C4-2B (cell line): ENCODE measurements at regions not wholly inside any gene's neighbourhood (a gene's known extent, or its start where the extent isn't known, plus 50 kb on each side); places are given as distances from the start of the nearest gene placed in this dataset.

Experiments used
- H3K27ac ChIP-seq: fragments of 450-650 bp; 2 replicates; pipeline ENCODE4 v1.5.1; 2017
- ZFX ChIP-seq: fragments of 450-650 bp; IDR thresholded peaks from 2 replicates; pipeline ENCODE4 v1.6.1; 2017
- TF ChIP-seq, protein P1 (sequence below): fragments of 450-650 bp; conservative IDR thresholded peaks from 2 replicates; pipeline ENCODE4 v1.5.1; 2017; ENCODE audit warnings: mild to moderate bottlenecking

DNA sequence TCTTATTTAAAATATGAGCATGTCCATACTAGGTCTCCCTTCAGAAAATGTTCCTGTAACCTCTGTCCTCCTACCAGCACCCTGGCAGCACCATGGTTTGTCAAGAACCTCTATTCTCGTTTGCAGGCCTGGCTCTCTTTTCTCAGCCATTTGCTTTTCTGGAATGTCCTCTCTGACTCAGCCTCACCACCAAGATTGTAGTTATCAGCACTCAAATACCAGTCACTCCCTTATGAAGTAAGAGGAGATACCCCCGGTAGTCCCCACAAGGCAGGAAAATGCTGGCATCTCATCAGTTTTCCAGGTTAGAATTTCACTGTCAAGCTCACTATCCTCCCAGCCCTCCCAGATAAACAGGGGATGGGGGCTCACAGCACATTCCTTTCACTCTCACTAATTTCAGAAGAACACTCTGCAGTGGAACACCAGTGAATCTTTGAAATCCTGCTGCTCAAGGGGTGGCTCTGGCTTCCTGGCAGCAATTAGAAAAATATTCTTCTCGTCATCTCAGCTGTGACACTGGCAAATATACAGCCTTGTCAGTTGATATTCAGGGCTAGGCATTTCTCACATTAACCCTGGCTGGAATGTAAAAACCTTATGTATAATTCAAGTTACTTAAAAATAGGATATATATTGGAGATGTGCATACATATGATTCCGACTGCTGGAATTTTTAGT lies 129.2 kb downstream of the TBX18 start:
- H3K27ac ChIP-seq = no peak overlapping the region
- TF ChIP-seq, protein P1, sequence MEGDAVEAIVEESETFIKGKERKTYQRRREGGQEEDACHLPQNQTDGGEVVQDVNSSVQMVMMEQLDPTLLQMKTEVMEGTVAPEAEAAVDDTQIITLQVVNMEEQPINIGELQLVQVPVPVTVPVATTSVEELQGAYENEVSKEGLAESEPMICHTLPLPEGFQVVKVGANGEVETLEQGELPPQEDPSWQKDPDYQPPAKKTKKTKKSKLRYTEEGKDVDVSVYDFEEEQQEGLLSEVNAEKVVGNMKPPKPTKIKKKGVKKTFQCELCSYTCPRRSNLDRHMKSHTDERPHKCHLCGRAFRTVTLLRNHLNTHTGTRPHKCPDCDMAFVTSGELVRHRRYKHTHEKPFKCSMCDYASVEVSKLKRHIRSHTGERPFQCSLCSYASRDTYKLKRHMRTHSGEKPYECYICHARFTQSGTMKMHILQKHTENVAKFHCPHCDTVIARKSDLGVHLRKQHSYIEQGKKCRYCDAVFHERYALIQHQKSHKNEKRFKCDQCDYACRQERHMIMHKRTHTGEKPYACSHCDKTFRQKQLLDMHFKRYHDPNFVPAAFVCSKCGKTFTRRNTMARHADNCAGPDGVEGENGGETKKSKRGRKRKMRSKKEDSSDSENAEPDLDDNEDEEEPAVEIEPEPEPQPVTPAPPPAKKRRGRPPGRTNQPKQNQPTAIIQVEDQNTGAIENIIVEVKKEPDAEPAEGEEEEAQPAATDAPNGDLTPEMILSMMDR = no peak
- no peak for TF ChIP-seq ZFX

DNA sequence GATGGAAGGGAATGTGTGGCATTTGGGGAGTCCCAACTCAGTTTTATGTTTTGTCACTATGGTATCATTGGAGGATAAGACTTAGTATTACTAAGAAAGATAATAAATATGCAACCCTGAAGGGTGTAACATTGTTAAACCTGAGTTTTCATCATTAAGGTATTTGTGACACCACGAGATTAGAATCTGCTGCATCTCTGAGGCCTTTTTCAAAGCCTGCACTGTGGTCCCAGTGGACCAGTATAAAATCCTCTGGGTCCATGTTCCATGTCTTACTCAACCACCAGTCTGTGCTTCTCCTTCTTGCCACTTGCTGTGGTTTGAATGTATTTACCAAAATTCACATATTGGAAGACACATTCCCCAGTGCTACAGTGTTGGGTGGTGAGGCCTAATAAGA lies 130.6 kb downstream of the TBX18 start:
- H3K27ac ChIP-seq = no peak overlapping the region
- TF ChIP-seq, protein P1 = no peak
- TF ChIP-seq ZFX = no peak

DNA sequence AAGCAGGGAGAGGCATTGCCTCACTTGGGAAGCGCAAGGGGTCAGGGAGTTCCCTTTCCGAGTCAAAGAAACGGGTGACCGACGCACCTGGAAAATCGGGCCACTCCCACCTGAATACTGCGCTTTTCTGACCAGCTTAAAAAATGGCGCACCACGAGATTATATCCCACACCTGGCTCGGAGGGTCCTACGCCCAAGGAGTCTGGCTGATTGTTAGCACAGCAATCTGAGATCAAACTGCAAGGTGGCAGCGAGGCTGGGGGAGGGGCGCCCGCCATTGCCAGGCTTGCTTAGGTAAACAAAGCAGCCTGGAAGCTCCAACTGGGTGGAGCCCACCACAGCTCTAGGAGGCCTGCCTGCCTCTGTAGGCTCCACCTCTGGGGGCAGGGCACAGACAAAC lies 137.9 kb downstream of the TBX18 start:
- H3K27ac ChIP-seq = peak overlapping the region; percentile 43; the same call in 1 of the 2 replicates

DNA sequence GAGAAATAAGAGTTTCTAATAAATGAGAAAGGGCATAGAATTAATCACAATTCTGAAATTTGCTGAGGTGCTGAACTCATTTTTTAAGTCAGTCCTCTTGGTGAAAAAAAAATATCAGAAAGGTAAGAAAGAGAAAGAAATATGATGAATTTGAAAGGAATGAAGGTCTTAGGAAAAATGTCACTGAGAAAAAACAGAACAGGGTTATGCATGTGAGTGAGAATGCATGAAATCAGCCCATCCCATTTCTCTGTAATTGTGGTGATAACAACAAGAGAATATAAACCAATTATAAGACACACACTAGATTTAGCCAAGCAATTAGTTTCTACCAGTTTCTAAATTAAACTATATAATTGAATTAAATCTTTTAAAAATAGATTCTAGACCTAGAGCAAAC lies 138.9 kb downstream of the TBX18 start:
- TF ChIP-seq, protein P1 = no peak
- TF ChIP-seq ZFX = no peak
- no peak overlapping the region for H3K27ac ChIP-seq

DNA sequence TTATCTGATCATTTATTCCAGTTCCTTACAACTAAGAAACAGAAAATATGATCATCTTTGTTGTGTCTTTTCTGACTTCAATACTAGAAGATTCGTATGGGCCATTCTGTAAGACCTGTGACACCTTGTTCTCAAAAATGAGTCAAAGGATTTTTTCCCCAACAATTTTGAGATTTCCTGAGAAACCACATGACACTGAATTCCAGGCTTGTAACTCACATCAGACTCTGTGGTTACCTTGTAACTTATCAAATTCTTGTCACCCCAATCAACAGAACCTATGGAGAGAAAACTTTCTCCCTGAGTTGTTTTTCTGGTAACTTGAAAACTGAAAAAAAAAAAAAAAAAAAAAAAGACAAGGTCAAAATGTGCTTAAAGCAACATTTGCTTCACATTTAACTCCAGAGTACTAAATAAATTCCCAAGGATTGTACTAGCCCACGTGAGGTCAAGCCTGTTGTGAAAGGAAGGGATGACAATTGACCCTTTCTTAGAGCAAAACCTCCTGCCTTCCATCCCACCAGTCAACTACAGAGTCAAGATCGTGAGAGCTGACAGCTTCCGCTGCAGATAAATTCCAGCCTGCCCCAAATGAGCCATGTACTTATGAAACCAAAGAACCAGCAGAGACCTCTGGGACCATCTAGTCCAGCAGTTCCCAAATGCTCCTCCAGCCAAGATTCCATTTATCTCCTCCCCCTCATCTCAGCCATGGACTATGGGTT lies 140.3 kb downstream of the TBX18 start:
- no peak overlapping the region for H3K27ac ChIP-seq
- TF ChIP-seq, protein P1 = no peak
- no peak for TF ChIP-seq ZFX

DNA sequence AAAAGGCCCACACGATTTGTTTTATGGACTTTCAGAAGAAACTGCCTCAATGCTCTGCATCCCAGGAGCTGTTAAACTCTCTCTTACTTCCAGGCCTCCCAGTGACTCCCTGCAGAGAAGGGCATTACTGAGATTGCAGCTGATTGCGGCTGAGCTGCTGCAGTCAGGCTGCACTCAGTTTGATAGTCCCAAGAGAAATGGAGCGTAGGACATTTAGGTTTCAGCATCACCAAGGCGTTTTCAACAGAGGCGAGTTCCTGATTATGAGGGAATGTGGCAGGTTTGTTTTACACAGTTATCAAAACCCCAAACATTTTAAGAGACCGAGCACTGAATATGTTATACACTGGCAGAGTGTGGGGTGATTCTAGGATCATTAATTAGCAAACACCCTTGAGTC lies 145.6 kb downstream of the TBX18 start:
- no peak for TF ChIP-seq ZFX
- TF ChIP-seq, protein P1 = no peak
- H3K27ac ChIP-seq = no peak overlapping the region

DNA sequence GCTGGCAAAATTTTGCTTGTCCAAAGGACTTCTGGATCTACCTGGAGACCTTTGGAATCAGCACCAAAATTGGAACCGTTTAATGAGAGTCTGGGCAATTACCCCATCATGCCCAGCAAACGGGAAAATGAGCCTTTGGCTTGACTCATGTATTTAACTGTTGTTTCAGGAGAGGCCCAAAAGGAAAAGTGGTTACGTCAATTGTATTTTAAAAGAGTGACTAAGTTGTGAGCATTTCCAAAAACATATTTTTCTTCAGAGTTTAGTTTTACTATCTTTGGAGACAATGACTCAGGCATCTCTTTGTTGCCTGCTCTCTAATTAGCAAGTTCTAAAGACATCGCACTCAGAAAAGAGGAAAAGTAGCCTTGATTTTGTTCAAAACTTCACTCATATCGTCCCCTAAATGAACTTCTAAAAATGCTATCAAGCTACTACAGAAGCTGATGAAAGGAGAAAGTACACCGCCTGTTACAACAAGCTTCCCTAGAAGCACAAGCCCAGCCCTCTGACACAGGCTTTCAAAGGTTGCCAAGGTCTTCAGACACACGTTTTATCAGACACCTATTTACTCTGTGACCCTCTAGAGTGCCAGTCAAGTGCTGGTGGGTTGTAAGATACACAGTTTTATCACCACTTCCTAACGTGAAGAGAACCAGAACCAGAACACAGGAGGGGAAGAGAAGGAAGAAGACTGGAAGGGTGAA lies 146.2 kb downstream of the TBX18 start:
- no peak overlapping the region for H3K27ac ChIP-seq
- TF ChIP-seq, protein P1 = no peak
- no peak for TF ChIP-seq ZFX
